SK-N-MC (cell line): ENCODE measurements at regions not wholly inside any gene's neighbourhood (a gene's known extent, or its start where the extent isn't known, plus 50 kb on each side); places are given as distances from the start of the nearest gene placed in this dataset.

Source experiments
- EZH2 ChIP-seq: fragments of 200-600 bp; sonication (generic); IDR thresholded peaks from one replicate; pipeline ENCODE4 v1.6.1; 2017; ENCODE audit warnings: antibody characterized with exemption
- POLR2AphosphoS5 ChIP-seq: IDR thresholded peaks from 2 replicates; pipeline ENCODE4 v1.6.1; 2012; ENCODE audit warnings: mild to moderate bottlenecking, low read depth, low read length, borderline replicate concordance

- no peak for TF ChIP-seq EZH2
- TF ChIP-seq POLR2AphosphoS5 = no peak
Measured at GRCh38 chr3:21117370-21117769, 633.6 kb downstream of the ZNF385D start.
